HG02938 (cell line): ENCODE measurements at regions not wholly inside any gene's neighbourhood (a gene's known extent, or its start where the extent isn't known, plus 50 kb on each side); places are given as distances from the start of the nearest gene placed in this dataset.
A peak's percentile ranks its signal among the peaks of the same experiment; 100 is the strongest.

ENCODE experiments used
- ATAC-seq: cut with Tn5 transposase; IDR thresholded peaks from one replicate; pipeline ENCODE4 v1.9.1; 2021; ENCODE audit warnings: mild to moderate bottlenecking, moderate library complexity; ENCODE audit not compliant: unreplicated experiment

GRCh38 chr11:43545610-43546009, 134.9 kb upstream of the HSD17B12 start:
- no peak for ATAC-seq

GRCh38 chr11:43546561-43547429, 133.7 kb upstream of the HSD17B12 start:
- no peak for ATAC-seq

DNA sequence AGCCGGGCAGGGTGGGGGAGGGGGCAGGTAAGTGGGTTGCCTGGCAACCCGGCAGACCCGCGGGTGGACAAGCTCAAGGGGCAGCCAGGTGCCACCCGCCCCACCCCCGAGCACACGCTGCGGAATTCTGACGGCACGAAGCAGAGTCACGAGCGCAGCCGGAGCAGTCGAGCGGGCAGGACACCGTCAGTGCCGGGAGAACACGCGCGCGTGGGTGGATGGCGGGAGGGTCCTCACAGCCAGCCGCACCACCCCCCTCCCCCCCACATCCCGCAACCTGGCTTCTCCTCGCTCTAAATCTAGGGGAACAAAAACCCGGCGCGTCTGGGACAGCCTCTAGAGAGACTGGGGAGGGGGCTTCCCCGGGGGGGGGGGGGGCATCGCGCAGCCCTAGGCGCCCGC, 133.1 kb upstream of the HSD17B12 start:
- ATAC-seq, result no peak

- ATAC-seq, result no peak
These were observed 132.6 kb upstream of the HSD17B12 start for GRCh38 chr11:43547889-43548381.

DNA sequence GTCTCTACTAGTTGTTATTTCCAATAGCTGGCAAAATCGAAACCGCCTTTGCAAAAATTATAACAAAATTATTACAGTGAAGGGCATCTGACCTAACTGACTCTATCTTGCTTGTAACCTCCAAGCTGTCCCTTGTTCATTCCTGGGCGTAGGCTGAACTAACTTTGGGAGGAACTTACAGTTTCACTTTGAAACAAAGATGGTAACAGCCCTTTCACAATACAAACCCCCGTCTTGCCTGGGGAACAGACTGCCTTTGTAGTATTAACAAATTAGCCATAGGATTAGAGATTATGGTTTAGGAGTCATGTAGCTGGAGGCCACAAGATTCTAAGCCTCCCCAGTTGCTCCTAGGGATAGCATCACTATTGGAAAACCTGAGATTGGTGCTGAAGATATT, 131.6 kb upstream of the HSD17B12 start:
- ATAC-seq, result no peak

DNA sequence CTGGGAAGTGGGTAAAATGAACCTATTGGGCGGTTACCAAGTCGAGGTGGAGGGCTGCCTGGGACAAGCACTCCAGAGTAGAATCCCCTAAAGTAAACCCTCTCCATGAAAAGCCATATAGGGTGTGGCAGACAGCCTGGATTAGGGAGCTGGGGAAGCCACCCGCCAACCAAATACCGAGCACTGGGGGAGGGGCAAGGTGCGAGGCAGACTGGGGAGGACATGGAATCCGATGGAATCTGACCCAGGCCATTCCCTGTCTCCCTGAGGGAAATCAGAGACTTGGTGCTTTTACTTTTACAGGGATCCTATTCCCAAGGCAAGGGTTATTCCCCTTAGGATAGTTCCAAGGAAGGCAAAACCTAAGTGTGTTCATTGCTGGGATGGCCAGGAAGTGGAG, 130.9 kb upstream of the HSD17B12 start:
- ATAC-seq, result no peak

DNA sequence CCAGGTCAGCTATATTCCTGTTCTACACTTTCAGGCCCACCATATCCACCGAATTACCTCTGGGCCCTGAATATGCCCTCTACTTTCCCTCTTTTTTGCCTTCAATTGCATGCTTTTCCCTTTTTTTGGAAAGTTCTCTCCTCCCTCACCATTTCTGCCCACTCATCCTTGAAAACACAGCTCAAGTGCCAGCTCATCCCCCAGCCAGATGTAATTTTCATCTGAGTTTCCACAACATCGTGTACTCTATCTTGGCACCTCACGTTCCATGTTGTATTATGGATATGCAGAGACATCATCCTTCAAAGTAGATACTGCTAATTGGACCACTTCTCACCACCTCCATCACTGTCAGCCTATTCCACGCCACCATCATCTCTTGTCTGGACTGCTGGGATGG, 129.8 kb upstream of the HSD17B12 start:
- ATAC-seq, result no peak

- ATAC-seq, result no peak
These were observed 126.4 kb upstream of the HSD17B12 start for GRCh38 chr11:43554148-43554473.

DNA sequence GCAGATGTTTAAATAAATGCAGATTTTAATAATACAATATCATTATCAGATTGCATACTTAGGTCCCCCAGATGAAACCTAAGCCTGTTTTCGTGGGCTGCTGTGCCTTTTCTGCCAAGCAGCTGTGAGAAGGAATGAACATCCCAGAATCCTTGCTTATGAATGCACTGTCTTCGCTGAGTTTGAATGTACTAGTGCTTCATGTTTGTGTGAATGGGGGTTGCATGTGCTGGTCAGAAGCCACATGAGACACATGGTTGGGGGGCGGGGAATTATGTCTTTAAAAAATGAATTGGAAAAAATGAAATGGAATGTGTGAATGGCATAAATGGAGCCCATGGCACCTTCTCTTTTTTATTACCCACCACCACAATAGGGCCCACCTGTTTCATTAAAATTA, 125.4 kb upstream of the HSD17B12 start:
- no peak for ATAC-seq

DNA sequence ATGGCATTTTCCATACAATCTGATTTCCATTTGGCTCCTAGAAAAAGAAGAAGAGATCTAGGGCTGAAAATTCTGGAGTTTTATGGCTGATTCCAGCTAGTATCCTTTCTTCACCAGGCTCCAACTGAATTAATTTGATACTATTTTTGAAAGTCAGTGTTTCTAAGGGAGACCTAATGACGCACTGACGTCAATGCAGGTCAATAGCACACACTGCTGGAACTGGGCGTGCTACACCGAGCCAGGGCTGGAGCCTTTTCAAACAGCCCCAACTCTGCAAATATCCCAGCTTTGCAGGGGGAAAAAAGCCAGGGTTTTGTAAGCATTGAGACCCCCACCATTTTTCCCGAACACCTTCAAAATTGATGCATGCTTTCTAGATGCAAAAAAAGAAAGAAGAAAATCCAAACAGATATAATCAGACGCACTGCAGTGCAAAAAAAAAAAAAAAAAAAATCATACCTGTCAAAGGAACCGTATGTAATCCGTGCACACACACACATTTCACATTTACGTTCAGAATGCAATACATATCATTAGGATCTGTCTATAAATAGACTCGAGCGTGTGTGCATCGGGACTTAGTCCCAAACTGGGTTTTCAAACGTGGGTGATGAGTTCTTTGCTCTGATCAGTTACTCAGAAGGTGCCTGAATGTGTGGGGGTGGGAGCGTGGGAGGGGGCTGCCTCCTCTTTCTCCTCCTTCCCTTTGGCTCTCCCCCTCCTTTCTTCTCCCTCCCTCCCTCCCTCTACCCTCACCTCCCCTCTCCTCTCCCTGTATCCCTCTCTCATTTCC, 124.5 kb upstream of the HSD17B12 start:
- no peak for ATAC-seq

DNA sequence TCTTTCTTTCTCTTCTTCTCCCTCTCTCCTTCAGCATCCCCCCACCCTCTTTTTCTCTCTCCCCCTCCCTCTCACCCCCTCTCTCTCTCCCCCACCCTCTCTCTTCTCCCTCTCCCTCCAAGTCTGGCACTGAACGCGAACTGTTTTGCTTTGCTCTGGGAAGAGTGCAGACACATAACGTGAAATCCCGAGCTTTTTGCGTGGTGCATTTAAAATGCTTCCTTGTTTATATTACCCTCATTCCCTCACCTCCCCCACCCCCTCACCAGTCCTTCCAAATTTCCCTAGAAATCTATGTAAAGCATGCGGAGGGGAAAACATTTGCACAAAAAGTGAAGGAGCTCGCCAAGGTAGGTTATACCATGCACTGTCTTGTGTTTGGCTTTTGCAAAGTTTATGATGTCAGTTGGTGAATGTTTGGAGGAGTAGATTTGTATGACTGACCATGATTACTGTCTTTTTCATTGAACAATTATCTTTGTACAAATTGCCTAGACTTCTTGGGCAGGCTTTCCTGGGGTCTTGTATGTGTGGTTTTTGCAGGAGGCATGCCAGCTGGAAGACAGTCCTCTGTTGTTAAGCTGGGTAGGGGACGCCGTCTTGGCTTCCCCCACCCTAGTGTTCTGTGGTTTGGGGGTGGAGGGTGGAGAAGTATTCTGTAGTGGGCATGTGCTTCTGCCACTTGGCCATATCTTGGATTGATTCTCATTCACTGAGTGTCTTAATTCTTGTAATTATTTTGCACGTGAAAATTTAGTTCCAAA, 123.7 kb upstream of the HSD17B12 start:
- ATAC-seq, result no peak

DNA sequence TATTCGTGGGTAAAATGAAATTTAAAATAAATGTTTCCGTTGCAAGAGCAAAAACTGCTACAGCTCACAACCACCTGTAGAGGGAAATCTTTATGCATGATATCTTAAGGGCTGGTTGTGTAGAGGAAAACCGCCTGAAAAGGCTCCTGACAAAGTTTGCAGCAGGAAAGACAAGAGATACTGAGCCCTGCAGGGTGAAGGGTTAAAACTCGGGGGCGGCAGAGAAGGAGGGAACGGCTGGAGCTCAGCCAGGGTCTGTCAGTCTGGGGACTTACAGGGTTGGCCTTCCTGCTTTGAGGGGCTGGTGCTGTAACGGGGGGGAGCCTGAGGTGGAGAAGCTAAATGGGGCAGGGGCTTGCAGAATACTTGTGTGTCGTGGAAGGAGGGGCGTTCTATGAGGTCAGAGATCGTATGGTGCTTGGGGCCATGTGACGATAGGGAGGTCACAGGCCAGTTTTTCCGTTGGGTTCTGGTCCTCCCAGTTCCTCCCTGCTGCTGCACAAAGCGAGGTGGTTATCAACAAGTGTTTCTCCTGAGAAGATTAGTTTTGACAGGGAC, 122.9 kb upstream of the HSD17B12 start:
- no peak for ATAC-seq

- no peak for ATAC-seq
These were observed 122.4 kb upstream of the HSD17B12 start for GRCh38 chr11:43558146-43558545.

- no peak for ATAC-seq
These were observed 121.9 kb upstream of the HSD17B12 start for GRCh38 chr11:43558556-43559127.

DNA sequence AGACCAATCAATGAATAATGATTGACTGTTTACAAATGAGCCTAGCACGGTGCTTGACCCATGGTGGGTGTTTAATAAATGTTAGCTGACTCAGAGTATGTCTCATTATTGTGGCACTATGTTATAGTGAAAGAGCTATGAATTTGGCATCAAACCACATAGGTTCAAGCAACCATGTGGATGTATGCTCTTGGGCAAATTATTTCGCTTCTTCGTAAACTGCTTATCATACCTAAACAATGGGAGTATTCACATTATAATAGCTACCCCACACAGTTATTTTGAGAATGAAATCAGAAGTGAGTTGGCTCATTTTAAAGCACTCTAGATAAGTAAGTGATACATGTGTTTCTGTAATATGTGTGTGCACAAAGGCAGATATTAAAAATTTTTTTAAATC, 118.7 kb upstream of the HSD17B12 start:
- no peak for ATAC-seq

DNA sequence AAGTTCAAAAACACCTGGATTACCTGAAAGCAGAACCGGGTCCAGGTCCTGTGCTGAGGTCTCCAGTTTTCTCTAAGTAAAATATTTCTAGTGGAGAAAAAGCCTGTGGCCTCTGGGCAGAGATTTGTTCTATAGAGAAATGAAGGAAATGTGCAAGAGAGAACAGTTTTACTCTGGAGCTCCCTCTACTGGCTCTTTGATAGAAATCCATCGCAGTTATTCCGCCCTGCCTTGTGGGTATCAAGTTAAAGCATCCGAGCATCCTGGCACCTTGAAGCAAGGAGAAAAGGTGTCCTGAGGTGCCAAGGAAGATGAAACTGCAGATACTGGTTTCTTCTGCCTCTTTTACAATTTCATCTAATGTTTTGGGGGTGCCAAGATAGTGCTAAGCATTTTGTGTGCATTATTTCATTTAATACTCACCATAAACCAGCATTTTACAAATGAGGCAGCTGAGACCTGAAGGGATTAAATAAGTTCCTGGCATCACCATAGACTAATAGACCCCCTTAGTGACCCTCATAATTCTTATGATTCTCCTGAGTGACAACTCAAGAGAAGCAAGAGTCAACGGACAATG, 113.1 kb upstream of the HSD17B12 start:
- ATAC-seq, result peak; percentile 52

- no peak for ATAC-seq
These were observed 107.3 kb upstream of the HSD17B12 start for GRCh38 chr11:43573233-43573632.

GRCh38 chr11:43573873-43574272, 106.7 kb upstream of the HSD17B12 start:
- no peak for ATAC-seq

DNA sequence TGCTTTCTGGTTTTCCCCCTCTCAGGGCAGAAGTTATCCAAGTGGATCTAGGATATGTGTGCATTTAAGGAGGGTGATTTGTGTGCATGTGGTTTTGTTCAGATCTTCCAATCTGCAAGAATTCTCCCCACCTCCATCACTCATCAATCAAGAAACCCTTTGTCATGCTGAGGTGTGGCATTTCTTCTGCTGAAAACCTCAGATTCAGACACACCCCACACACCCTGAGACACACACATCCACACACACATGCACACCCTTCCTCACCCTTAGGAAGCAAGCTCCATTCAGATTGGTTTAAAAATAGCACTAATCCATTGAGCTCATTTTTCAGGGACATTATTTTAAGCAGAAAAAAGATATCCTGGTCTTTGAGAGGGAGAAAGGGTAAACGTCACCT, 106.1 kb upstream of the HSD17B12 start:
- ATAC-seq, result no peak
